Glutamatergic neuron (in vitro differentiated cells): ENCODE measurements at regions not wholly inside any gene's neighbourhood (a gene's known extent, or its start where the extent isn't known, plus 50 kb on each side); places are given as distances from the start of the nearest gene placed in this dataset.

Experiments used
- DNase-seq: peaks from one replicate; pipeline ENCODE4 v3.0.0; 2022
- H3K27ac Mint-ChIP-seq: one replicate; pipeline ENCODE4 v1.8.0; 2020; ENCODE audit warnings: mild to moderate bottlenecking, mixed read lengths, inconsistent platforms; ENCODE audit not compliant: unreplicated experiment
- H3K27me3 Mint-ChIP-seq: one replicate; pipeline ENCODE4 v1.8.0; 2020; ENCODE audit warnings: mild to moderate bottlenecking, moderate library complexity, mixed read lengths, inconsistent platforms; ENCODE audit not compliant: unreplicated experiment
- H3K36me3 Mint-ChIP-seq: one replicate; pipeline ENCODE4 v1.8.0; 2020; ENCODE audit warnings: mild to moderate bottlenecking, mixed read lengths, inconsistent platforms; ENCODE audit not compliant: unreplicated experiment
- H3K4me1 Mint-ChIP-seq: one replicate; pipeline ENCODE4 v1.8.0; 2020; ENCODE audit warnings: mild to moderate bottlenecking, low read depth, mixed read lengths, inconsistent platforms; ENCODE audit not compliant: unreplicated experiment
- H3K4me3 Mint-ChIP-seq: one replicate; pipeline ENCODE4 v1.8.0; 2020; ENCODE audit warnings: mild to moderate bottlenecking, mixed read lengths, inconsistent platforms; ENCODE audit not compliant: unreplicated experiment
- H3K9me3 Mint-ChIP-seq: one replicate; pipeline ENCODE4 v1.8.0; 2020; ENCODE audit warnings: mild to moderate bottlenecking, moderate library complexity, mixed read lengths, inconsistent platforms; ENCODE audit not compliant: unreplicated experiment
- TF ChIP-seq, protein P1 (sequence below): fragments of 200-600 bp; sonication (generic); IDR thresholded peaks from one replicate; pipeline ENCODE4 v1.5.0; 2021; ENCODE audit not compliant: partially characterized antibody, unreplicated experiment

DNA sequence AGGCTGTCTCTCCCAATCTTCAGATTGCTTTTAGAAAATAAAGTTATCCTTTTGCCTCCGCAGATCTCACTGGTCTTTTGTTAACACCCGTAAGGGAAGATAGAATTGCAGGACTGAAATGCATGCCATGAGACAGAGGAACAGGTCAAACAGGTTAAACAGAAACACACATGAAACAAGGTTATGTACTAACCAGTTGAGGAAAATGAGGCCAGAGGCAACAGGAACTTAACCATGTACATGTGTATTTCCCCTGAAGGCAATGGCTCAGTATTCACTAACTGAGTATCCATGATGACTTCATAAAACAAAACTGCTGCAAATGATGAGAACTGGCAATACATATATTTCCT is 169.1 kb upstream of the NSMCE3 start:
- TF ChIP-seq, protein P1, sequence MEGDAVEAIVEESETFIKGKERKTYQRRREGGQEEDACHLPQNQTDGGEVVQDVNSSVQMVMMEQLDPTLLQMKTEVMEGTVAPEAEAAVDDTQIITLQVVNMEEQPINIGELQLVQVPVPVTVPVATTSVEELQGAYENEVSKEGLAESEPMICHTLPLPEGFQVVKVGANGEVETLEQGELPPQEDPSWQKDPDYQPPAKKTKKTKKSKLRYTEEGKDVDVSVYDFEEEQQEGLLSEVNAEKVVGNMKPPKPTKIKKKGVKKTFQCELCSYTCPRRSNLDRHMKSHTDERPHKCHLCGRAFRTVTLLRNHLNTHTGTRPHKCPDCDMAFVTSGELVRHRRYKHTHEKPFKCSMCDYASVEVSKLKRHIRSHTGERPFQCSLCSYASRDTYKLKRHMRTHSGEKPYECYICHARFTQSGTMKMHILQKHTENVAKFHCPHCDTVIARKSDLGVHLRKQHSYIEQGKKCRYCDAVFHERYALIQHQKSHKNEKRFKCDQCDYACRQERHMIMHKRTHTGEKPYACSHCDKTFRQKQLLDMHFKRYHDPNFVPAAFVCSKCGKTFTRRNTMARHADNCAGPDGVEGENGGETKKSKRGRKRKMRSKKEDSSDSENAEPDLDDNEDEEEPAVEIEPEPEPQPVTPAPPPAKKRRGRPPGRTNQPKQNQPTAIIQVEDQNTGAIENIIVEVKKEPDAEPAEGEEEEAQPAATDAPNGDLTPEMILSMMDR, result no peak
- Mint-ChIP-seq H3K27ac (no peak overlapping the region), H3K36me3 (no peaks in the 10 kb centered on the region), H3K9me3 (no peaks in the 10 kb centered on the region), H3K4me3 (no peak overlapping the region), H3K4me1 (peaks cover 2% of the 10 kb centered on the region), H3K27me3 (peaks cover 8% of the 10 kb centered on the region)
- DNase-seq, result no peak

DNA sequence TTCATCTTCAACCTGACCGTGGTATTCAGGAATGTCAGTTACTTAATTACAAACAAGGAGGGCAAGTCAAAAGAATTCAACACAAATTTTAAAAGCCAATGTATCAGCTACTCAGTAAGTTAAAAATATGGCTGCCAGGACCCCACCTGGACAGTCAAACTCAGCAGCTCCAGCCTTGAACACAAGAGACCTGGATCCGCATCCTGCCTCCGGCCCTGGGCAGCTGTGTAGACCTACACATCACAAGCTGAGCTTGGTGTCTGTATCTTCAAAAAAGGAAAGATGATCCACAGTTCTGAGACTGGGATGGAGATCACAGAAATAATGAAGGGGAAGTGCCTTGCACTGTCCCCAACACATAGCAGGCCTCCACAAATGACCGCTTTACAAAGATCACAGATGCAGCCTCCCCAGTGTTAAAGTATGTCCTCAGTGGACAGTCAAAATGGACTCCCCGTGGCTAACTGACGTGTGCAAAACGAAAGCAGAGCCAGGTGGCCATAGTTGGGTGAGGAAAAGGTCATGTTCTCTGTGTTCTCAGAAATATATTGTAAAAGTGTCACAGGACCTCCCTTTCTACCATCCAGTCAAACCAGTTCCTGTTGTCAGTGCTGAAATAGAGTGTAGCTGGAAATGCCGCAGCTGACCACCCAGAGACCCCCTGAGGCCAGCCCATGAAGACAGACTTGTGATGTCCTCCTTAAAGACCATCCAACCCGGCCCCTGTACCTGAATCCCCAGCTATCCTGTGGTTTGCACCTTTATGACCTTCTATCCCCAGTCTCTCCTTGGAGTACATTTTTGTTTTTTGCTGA is 168.5 kb upstream of the NSMCE3 start:
- Mint-ChIP-seq H3K36me3 (no peaks in the 10 kb centered on the region), H3K9me3 (no peaks in the 10 kb centered on the region), H3K27me3 (peaks cover 6% of the 10 kb centered on the region), H3K4me3 (no peak overlapping the region), H3K4me1 (peaks cover 2% of the 10 kb centered on the region), H3K27ac (no peak overlapping the region)
- DNase-seq, result no peak
- TF ChIP-seq, protein P1, result no peak

DNA sequence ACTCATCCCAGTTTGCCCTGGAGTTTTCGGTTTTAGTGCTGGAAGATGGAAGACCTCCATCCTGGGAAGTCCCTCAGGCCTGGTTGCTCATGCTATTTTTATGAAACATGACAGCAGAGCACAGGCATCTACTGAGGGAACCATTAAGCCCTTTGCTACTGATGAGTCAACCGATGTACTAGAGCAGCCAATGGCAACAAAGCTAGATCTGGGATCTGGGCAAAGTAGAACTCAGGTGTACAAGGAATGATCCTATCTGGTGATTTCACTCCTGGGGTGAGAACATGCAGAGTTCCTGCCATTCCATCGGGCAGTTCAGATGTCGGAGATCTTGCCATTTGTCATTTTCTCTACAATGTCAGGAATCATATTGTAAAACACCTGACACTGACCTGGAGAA is 166.2 kb upstream of the NSMCE3 start:
- TF ChIP-seq, protein P1, result no peak
- no peak overlapping the region for H3K27ac Mint-ChIP-seq
- H3K4me1 Mint-ChIP-seq, result peaks cover 2% of the 10 kb centered on the region
- H3K27me3 Mint-ChIP-seq, result peaks cover 2% of the 10 kb centered on the region
- H3K36me3 Mint-ChIP-seq, result no peaks in the 10 kb centered on the region
- no peak for DNase-seq
- no peaks in the 10 kb centered on the region for H3K9me3 Mint-ChIP-seq
- H3K4me3 Mint-ChIP-seq, result no peak overlapping the region

DNA sequence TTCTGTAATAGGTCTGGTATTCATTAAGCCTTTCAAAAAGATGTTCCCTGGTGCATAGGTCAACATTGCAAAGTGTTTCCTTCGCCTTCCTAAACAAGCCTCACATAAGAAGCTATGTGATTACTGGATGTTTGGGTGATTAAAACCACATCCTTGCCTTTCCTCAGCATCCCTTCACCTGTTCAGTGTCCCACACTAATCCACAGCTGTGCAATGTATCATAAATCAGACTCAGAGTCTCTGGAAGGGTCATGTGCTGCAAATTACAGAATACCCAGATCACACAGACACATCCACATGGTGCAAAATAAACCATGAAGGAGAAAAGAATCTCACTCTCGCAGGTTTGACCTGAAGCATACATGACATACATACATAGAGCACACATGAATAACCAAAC is 164.7 kb upstream of the NSMCE3 start:
- Mint-ChIP-seq H3K27ac (no peak overlapping the region), H3K4me3 (no peak overlapping the region), H3K27me3 (peaks cover 2% of the 10 kb centered on the region), H3K4me1 (peaks cover 2% of the 10 kb centered on the region), H3K36me3 (no peaks in the 10 kb centered on the region), H3K9me3 (no peaks in the 10 kb centered on the region)
- TF ChIP-seq, protein P1, result no peak
- no peak for DNase-seq

DNA sequence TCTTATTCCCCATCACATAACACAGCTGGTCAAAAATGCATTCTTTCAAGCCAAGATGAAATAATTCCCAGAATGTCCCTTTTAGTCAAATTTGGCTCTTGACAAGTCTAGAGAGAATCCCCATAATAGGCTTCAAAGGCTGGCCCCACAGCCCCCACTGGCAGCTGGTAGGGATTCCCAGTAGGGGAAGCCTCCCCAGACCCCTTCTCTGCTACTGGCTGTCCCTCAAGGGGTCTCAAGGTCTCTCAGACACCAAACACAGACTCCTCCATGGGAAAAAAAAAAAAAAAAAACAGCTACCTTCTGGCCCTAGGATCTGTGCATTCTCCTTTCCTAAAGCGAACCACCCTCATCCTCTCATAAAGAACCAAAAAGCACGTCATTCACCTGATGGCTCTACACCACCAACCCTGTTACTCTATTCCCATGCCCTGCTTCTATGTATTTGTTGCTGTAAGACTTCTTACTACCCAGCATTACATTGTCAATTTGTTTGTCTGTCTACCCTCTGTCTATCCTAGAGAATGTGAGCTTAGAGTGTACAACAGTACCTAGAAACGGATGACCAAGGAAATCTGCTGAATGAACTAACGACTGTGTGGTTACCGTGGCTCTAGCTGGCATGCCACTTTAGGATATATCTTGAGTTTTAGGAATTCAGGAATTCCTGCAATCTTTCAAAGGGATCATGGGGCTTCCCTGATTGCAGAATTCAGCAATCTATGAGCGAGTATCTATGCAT is 164.1 kb upstream of the NSMCE3 start:
- TF ChIP-seq, protein P1, result no peak
- Mint-ChIP-seq H3K27ac (no peak overlapping the region), H3K4me1 (peaks cover 2% of the 10 kb centered on the region), H3K4me3 (no peak overlapping the region), H3K36me3 (no peaks in the 10 kb centered on the region), H3K9me3 (no peaks in the 10 kb centered on the region), H3K27me3 (peaks cover 2% of the 10 kb centered on the region)
- DNase-seq, result no peak
